ENCODE measurements at regions not wholly inside any gene's neighbourhood (a gene's known extent, or its start where the extent isn't known, plus 50 kb on each side); places are given as distances from the start of the nearest gene placed in this dataset.

DNA sequence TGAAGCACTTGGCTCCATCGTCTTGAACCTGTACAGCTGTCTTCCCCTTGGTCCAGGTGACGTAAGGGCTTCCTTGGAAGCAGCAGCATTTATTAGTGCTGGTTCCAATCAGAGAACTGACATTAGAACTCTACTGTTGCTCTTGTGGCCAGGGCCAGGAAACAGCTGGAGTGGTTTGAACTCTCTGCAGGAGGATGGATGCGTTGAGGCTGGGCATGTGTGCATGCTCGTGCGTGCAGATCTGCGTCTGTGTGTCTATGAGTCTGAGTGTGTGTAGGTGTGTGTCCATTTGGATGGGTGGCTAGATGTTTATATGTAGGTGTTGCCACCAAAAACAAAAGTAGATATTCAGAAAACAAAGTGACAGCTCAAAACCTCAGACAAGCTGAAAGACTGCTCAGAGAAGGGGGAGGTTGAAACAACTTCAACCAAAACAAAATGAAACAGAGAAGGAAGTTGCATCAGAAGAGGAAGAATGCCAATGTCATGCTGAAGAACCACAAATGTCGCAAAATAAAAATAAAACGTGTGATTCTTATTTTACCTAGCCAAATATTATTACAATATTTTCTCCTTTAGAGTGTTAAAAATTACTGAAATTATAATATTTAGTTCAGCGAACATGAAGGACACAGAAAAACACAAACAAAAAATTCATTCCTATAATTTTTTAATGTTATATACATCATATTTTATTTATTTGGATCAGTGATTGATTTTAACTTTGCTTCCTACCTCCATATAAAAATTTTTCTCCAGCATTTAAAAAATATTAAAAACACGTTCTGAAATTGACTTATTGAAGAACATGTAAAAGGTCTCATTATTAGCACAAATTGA, 96.1 kb upstream of the MKLN1 start:
- TF ChIP-seq KLF10 (tag by site-specific recombination; IDR thresholded peaks at IDR 0.05), result no peak
- TF ChIP-seq, protein P1, sequence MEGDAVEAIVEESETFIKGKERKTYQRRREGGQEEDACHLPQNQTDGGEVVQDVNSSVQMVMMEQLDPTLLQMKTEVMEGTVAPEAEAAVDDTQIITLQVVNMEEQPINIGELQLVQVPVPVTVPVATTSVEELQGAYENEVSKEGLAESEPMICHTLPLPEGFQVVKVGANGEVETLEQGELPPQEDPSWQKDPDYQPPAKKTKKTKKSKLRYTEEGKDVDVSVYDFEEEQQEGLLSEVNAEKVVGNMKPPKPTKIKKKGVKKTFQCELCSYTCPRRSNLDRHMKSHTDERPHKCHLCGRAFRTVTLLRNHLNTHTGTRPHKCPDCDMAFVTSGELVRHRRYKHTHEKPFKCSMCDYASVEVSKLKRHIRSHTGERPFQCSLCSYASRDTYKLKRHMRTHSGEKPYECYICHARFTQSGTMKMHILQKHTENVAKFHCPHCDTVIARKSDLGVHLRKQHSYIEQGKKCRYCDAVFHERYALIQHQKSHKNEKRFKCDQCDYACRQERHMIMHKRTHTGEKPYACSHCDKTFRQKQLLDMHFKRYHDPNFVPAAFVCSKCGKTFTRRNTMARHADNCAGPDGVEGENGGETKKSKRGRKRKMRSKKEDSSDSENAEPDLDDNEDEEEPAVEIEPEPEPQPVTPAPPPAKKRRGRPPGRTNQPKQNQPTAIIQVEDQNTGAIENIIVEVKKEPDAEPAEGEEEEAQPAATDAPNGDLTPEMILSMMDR (tag by site-specific recombination; IDR thresholded peaks at IDR 0.05), result no peak
- no peak for TF ChIP-seq ZNF274 (IDR thresholded peaks at IDR 0.05; ENCODE audit: low read length)
- no peak for TF ChIP-seq ZNF274 (tag by site-specific recombination; IDR thresholded peaks at IDR 0.05; ENCODE audit: borderline replicate concordance)
- TF ChIP-seq ZFP37 (tag by site-specific recombination; IDR thresholded peaks at IDR 0.05), result no peak
- TF ChIP-seq, protein P2, sequence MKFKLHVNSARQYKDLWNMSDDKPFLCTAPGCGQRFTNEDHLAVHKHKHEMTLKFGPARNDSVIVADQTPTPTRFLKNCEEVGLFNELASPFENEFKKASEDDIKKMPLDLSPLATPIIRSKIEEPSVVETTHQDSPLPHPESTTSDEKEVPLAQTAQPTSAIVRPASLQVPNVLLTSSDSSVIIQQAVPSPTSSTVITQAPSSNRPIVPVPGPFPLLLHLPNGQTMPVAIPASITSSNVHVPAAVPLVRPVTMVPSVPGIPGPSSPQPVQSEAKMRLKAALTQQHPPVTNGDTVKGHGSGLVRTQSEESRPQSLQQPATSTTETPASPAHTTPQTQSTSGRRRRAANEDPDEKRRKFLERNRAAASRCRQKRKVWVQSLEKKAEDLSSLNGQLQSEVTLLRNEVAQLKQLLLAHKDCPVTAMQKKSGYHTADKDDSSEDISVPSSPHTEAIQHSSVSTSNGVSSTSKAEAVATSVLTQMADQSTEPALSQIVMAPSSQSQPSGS (tag by site-specific recombination; IDR thresholded peaks at IDR 0.05; ENCODE audit: low read depth), result no peak
- no peak for TF ChIP-seq ZNF558 (tag by site-specific recombination; IDR thresholded peaks at IDR 0.05)
- TF ChIP-seq ZNF174 (tag by site-specific recombination; IDR thresholded peaks at IDR 0.05), result no peak
- TF ChIP-seq, protein P3, sequence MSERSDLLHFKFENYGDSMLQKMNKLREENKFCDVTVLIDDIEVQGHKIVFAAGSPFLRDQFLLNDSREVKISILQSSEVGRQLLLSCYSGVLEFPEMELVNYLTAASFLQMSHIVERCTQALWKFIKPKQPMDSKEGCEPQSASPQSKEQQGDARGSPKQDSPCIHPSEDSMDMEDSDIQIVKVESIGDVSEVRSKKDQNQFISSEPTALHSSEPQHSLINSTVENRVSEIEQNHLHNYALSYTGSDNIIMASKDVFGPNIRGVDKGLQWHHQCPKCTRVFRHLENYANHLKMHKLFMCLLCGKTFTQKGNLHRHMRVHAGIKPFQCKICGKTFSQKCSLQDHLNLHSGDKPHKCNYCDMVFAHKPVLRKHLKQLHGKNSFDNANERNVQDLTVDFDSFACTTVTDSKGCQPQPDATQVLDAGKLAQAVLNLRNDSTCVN (tag by site-specific recombination; optimal IDR thresholded peaks at IDR 0.05), result no peak
- no peak for TF ChIP-seq YY1 (tag by site-specific recombination; IDR thresholded peaks at IDR 0.05)
- TF ChIP-seq, protein P4, sequence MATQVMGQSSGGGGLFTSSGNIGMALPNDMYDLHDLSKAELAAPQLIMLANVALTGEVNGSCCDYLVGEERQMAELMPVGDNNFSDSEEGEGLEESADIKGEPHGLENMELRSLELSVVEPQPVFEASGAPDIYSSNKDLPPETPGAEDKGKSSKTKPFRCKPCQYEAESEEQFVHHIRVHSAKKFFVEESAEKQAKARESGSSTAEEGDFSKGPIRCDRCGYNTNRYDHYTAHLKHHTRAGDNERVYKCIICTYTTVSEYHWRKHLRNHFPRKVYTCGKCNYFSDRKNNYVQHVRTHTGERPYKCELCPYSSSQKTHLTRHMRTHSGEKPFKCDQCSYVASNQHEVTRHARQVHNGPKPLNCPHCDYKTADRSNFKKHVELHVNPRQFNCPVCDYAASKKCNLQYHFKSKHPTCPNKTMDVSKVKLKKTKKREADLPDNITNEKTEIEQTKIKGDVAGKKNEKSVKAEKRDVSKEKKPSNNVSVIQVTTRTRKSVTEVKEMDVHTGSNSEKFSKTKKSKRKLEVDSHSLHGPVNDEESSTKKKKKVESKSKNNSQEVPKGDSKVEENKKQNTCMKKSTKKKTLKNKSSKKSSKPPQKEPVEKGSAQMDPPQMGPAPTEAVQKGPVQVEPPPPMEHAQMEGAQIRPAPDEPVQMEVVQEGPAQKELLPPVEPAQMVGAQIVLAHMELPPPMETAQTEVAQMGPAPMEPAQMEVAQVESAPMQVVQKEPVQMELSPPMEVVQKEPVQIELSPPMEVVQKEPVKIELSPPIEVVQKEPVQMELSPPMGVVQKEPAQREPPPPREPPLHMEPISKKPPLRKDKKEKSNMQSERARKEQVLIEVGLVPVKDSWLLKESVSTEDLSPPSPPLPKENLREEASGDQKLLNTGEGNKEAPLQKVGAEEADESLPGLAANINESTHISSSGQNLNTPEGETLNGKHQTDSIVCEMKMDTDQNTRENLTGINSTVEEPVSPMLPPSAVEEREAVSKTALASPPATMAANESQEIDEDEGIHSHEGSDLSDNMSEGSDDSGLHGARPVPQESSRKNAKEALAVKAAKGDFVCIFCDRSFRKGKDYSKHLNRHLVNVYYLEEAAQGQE (tag by site-specific recombination; IDR thresholded peaks at IDR 0.05), result no peak
- TF ChIP-seq GLIS1 (tag by site-specific recombination; IDR thresholded peaks at IDR 0.05), result no peak

Data from HEK293 (cell line).